ENCODE measurements at regions not wholly inside any gene's neighbourhood (a gene's known extent, or its start where the extent isn't known, plus 50 kb on each side); places are given as distances from the start of the nearest gene placed in this dataset.

DNA sequence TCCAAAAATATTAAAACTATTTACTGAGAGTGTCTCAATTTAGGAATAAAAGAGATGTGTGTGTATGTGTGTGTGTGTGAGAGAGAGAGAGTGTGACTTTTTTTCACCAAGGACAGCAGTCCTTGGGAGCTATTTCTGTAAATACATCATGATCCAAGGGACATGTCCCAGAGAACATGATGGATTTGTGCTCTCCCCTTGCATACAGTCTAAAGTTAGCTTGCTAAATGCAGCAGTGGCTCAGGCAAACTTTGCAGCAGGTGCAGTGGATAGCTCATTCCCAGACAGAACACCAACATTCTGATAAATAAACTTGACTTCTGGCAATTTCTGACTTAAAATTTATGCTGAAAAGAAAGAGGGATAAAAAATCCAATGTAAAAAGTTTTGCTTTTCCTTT, 55.4 kb upstream of the SGCD start:
- TF ChIP-seq RARB (CRISPR knock-in tag; IDR thresholded peaks at IDR 0.05), result no peak
- TF ChIP-seq ISL1 (CRISPR knock-in tag; IDR thresholded peaks at IDR 0.05), result no peak
- TF ChIP-seq, protein P1, sequence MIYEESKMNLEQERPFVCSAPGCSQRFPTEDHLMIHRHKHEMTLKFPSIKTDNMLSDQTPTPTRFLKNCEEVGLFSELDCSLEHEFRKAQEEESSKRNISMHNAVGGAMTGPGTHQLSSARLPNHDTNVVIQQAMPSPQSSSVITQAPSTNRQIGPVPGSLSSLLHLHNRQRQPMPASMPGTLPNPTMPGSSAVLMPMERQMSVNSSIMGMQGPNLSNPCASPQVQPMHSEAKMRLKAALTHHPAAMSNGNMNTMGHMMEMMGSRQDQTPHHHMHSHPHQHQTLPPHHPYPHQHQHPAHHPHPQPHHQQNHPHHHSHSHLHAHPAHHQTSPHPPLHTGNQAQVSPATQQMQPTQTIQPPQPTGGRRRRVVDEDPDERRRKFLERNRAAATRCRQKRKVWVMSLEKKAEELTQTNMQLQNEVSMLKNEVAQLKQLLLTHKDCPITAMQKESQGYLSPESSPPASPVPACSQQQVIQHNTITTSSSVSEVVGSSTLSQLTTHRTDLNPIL (CRISPR knock-in tag; IDR thresholded peaks at IDR 0.05; ENCODE audit: low read depth), result no peak
- TF ChIP-seq OSR1 (CRISPR knock-in tag; IDR thresholded peaks at IDR 0.05), result no peak
- TF ChIP-seq, protein P2, sequence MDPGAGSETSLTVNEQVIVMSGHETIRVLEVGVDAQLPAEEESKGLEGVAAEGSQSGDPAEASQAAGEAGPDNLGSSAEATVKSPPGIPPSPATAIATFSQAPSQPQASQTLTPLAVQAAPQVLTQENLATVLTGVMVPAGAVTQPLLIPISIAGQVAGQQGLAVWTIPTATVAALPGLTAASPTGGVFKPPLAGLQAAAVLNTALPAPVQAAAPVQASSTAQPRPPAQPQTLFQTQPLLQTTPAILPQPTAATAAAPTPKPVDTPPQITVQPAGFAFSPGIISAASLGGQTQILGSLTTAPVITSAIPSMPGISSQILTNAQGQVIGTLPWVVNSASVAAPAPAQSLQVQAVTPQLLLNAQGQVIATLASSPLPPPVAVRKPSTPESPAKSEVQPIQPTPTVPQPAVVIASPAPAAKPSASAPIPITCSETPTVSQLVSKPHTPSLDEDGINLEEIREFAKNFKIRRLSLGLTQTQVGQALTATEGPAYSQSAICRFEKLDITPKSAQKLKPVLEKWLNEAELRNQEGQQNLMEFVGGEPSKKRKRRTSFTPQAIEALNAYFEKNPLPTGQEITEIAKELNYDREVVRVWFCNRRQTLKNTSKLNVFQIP (CRISPR knock-in tag; IDR thresholded peaks at IDR 0.05; ENCODE audit: borderline replicate concordance, low read depth), result no peak
- no peak for TF ChIP-seq PPARA (CRISPR knock-in tag; IDR thresholded peaks at IDR 0.05; ENCODE audit: borderline replicate concordance)
- no peak for TF ChIP-seq ZC3H10 (CRISPR knock-in tag; IDR thresholded peaks at IDR 0.05)
- TF ChIP-seq SNAI2 (CRISPR knock-in tag; IDR thresholded peaks at IDR 0.05), result no peak
- no peak for TF ChIP-seq GLIS3 (CRISPR knock-in tag; IDR thresholded peaks at IDR 0.05)
- TF ChIP-seq CSRNP3 (CRISPR knock-in tag; IDR thresholded peaks at IDR 0.05), result no peak
- ATAC-seq, result no peak

DNA sequence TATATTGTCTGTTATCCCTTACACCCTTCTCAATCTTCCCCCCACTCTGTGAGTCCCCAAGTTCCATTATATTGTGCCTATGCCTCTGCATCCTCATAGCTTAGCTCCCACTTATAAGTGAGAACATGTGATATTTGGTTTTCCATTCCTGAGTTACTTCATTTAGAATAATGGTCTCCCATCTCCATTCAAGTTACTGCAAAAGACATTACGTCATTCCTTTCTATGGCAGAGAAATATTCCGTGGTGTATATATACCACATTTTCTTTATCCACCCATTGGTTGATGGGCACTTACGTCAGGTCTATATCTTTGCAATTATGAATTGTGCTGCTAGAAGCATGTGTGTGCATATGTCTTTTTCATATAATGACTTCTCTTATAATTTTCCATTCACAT, 54.8 kb upstream of the SGCD start:
- ATAC-seq, result no peak
- TF ChIP-seq, protein P2 (CRISPR knock-in tag; IDR thresholded peaks at IDR 0.05; ENCODE audit: borderline replicate concordance, low read depth), result no peak
- no peak for TF ChIP-seq PPARA (CRISPR knock-in tag; IDR thresholded peaks at IDR 0.05; ENCODE audit: borderline replicate concordance)

GRCh38 chr5:156273325-156273724, 53.6 kb upstream of the SGCD start:
- TF ChIP-seq ZNF8 (CRISPR knock-in tag; IDR thresholded peaks at IDR 0.05) (no peak), OSR1 (CRISPR knock-in tag; IDR thresholded peaks at IDR 0.05) (no peak), TCF4 (CRISPR knock-in tag; IDR thresholded peaks at IDR 0.05; ENCODE audit: borderline replicate concordance) (no peak), ZFP3 (CRISPR knock-in tag; IDR thresholded peaks at IDR 0.05) (no peak), RARB (CRISPR knock-in tag; IDR thresholded peaks at IDR 0.05) (no peak), ZFP30 (CRISPR knock-in tag; IDR thresholded peaks at IDR 0.05) (no peak), SNAI2 (CRISPR knock-in tag; IDR thresholded peaks at IDR 0.05) (no peak), ZC3H10 (CRISPR knock-in tag; IDR thresholded peaks at IDR 0.05) (no peak), GLIS3 (CRISPR knock-in tag; IDR thresholded peaks at IDR 0.05) (no peak), CSRNP3 (CRISPR knock-in tag; IDR thresholded peaks at IDR 0.05) (no peak), ZNF70 (CRISPR knock-in tag; IDR thresholded peaks at IDR 0.05) (no peak), ESRRG (CRISPR knock-in tag; IDR thresholded peaks at IDR 0.05) (no peak), TOX (CRISPR knock-in tag; IDR thresholded peaks at IDR 0.05; ENCODE audit: borderline replicate concordance) (no peak), CSDC2 (CRISPR knock-in tag; IDR thresholded peaks at IDR 0.05) (no peak), ZNF565 (CRISPR knock-in tag; conservative IDR thresholded peaks at IDR 0.05; ENCODE audit: low read depth) (no peak), ARNTL (CRISPR knock-in tag; IDR thresholded peaks at IDR 0.05; ENCODE audit: borderline replicate concordance, low read depth) (no peak), ISL1 (CRISPR knock-in tag; IDR thresholded peaks at IDR 0.05) (no peak)
- TF ChIP-seq, protein P3, sequence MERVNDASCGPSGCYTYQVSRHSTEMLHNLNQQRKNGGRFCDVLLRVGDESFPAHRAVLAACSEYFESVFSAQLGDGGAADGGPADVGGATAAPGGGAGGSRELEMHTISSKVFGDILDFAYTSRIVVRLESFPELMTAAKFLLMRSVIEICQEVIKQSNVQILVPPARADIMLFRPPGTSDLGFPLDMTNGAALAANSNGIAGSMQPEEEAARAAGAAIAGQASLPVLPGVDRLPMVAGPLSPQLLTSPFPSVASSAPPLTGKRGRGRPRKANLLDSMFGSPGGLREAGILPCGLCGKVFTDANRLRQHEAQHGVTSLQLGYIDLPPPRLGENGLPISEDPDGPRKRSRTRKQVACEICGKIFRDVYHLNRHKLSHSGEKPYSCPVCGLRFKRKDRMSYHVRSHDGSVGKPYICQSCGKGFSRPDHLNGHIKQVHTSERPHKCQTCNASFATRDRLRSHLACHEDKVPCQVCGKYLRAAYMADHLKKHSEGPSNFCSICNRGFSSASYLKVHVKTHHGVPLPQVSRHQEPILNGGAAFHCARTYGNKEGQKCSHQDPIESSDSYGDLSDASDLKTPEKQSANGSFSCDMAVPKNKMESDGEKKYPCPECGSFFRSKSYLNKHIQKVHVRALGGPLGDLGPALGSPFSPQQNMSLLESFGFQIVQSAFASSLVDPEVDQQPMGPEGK (CRISPR knock-in tag; IDR thresholded peaks at IDR 0.05; ENCODE audit: borderline replicate concordance), result no peak
- TF ChIP-seq, protein P4, sequence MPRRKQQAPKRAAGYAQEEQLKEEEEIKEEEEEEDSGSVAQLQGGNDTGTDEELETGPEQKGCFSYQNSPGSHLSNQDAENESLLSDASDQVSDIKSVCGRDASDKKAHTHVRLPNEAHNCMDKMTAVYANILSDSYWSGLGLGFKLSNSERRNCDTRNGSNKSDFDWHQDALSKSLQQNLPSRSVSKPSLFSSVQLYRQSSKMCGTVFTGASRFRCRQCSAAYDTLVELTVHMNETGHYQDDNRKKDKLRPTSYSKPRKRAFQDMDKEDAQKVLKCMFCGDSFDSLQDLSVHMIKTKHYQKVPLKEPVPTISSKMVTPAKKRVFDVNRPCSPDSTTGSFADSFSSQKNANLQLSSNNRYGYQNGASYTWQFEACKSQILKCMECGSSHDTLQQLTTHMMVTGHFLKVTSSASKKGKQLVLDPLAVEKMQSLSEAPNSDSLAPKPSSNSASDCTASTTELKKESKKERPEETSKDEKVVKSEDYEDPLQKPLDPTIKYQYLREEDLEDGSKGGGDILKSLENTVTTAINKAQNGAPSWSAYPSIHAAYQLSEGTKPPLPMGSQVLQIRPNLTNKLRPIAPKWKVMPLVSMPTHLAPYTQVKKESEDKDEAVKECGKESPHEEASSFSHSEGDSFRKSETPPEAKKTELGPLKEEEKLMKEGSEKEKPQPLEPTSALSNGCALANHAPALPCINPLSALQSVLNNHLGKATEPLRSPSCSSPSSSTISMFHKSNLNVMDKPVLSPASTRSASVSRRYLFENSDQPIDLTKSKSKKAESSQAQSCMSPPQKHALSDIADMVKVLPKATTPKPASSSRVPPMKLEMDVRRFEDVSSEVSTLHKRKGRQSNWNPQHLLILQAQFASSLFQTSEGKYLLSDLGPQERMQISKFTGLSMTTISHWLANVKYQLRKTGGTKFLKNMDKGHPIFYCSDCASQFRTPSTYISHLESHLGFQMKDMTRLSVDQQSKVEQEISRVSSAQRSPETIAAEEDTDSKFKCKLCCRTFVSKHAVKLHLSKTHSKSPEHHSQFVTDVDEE (CRISPR knock-in tag; IDR thresholded peaks at IDR 0.05), result no peak
- ATAC-seq, result no peak

All from SK-N-SH treated with all-trans-retinoic acid at 6 μM for 48 hours (cell line).